A673 (cell line): ENCODE measurements at regions not wholly inside any gene's neighbourhood (a gene's known extent, or its start where the extent isn't known, plus 50 kb on each side); places are given as distances from the start of the nearest gene placed in this dataset.

Experiments
- CTCF ChIP-seq: fragments of 300-800, 200-600 bp; sonication (generic); conservative IDR thresholded peaks from 2 replicates; pipeline ENCODE4 v1.5.1; 2017; ENCODE audit warnings: low read depth, mild to moderate bottlenecking, antibody characterized with exemption, low read length, moderate library complexity, mixed read lengths
- EZH2 ChIP-seq: fragments of 200-600 bp; sonication (generic); IDR thresholded peaks from 2 replicates; pipeline ENCODE4 v1.6.1; 2017; ENCODE audit warnings: borderline replicate concordance, low read depth, mild to moderate bottlenecking, mixed read lengths, antibody characterized with exemption, low read length; ENCODE audit not compliant: poor library complexity, severe bottlenecking

GRCh38 chr9:18202924-18203323 is 271.0 kb upstream of the ADAMTSL1 start:
- TF ChIP-seq CTCF (no peak), EZH2 (no peak)
